HCT116 (cell line): ENCODE measurements at regions not wholly inside any gene's neighbourhood (a gene's known extent, or its start where the extent isn't known, plus 50 kb on each side); places are given as distances from the start of the nearest gene placed in this dataset.

ENCODE experiments used
- ATAC-seq: fragments of 200-7000 bp; cut with Tn5 transposase; 2 replicates; pipeline ENCODE4 v1.9.1; 2020; ENCODE audit warnings: mild to moderate bottlenecking, moderate library complexity
- BruUV-seq: library from RNA; stranded (reverse); fragments of 400-500 nt; replicated peaks from 2 replicates; lab custom pipeline; 2021; lab: Mats Ljungman, UMichigan
- CTCF ChIA-PET: fragments of 300-600 bp; sonication (Branson Sonifier 250); formaldehyde crosslinking; loops from one replicate; lab custom pipeline; 2021; ENCODE audit warnings: antibody characterized with exemption; lab: Charles Lee
- POLR2A ChIA-PET: fragments of 300-600, 350-600 bp; sonication (Branson Sonifier 250); formaldehyde crosslinking; loops from one replicate; lab custom pipeline; 2021; ENCODE audit warnings: antibody characterized with exemption; lab: Charles Lee
- RAD21 ChIA-PET, 2 experiments: fragments of 300-600 bp; sonication (Branson Sonifier 250); formaldehyde crosslinking; loops; one replicate each; lab custom pipeline; 2023; ENCODE audit warnings: low total read pairs in 2 of 2; ENCODE audit not compliant: uncharacterized antibody in 2 of 2, unreplicated experiment in 2 of 2, low non-redundant PET in 1 of 2; lab: Charles Lee
- DNase-seq: peaks from one replicate; pipeline ENCODE4 v3.0.0-alpha.2; 2010; ENCODE audit warnings: low read depth, low spot score
- H2AFZ ChIP-seq: fragments of 200-600 bp; shearing (Covaris generic), sonication (generic); 2 replicates; pipeline ENCODE4 v1.6.1; 2017; ENCODE audit warnings: low read depth, mixed run types, mixed read lengths, antibody characterized with exemption, low read length; ENCODE audit not compliant: poor library complexity, severe bottlenecking
- H3K27ac ChIP-seq: 2 replicates; pipeline ENCODE4 v1.5.1; 2012; ENCODE audit warnings: low read depth, low read length
- H3K27me3 ChIP-seq: fragments of 200-600 bp; sonication (generic); 2 replicates; pipeline ENCODE4 v1.6.1; 2016; ENCODE audit warnings: mixed run types, low read length, mixed read lengths; ENCODE audit not compliant: insufficient read depth
- H3K36me3 ChIP-seq, 2 experiments: fragments of 200-500 bp in 1 of 2; fragments of 200-600 bp in 1 of 2; sonication (Bioruptor generic) in 1 of 2; sonication (generic) in 1 of 2; 2 replicates each; pipeline versions ENCODE4 v1.5.1 to v1.6.1; 2014 to 2016; ENCODE audit warnings: low read length in 2 of 2, inconsistent platforms in 1 of 2, mixed read lengths in 1 of 2, mixed run types in 1 of 2; ENCODE audit not compliant: insufficient read depth in 2 of 2, control insufficient read depth in 1 of 2
- H3K4me1 ChIP-seq, 2 experiments: fragments of 200-600 bp in 1 of 2; sonication (generic) in 1 of 2; 2 replicates each; pipeline versions ENCODE4 v1.5.1 to v1.6.1; 2012 to 2017; ENCODE audit warnings: low read length in 2 of 2, inconsistent platforms in 1 of 2, mild to moderate bottlenecking in 1 of 2, mixed read lengths in 1 of 2, mixed run types in 1 of 2, moderate library complexity in 1 of 2; ENCODE audit not compliant: insufficient read depth in 2 of 2, control insufficient read depth in 1 of 2
- H3K4me2 ChIP-seq: fragments of 200-600 bp; sonication (generic); 2 replicates; pipeline ENCODE4 v1.6.1; 2017; ENCODE audit warnings: mixed run types, low read length, mixed read lengths
- H3K4me3 ChIP-seq, 2 experiments: fragments of 200-600 bp in 1 of 2; sonication (generic) in 1 of 2; replicated peaks in 1 of 2; 2 replicates each; pipeline ENCODE4 v1.5.1; 2011 to 2016; ENCODE audit warnings: low read length in 2 of 2, control low read depth in 1 of 2, low read depth in 1 of 2, mild to moderate bottlenecking in 1 of 2, mixed read lengths in 1 of 2, mixed run types in 1 of 2
- H3K79me2 ChIP-seq: fragments of 200-600 bp; sonication (generic); 2 replicates; pipeline ENCODE4 v1.6.1; 2017; ENCODE audit warnings: mild to moderate bottlenecking, mixed run types, low read length, moderate library complexity, mixed read lengths; ENCODE audit not compliant: insufficient read depth
- H3K9ac ChIP-seq: fragments of 200-600 bp; sonication (generic); 2 replicates; pipeline ENCODE4 v1.6.1; 2016; ENCODE audit warnings: low read length, mixed read lengths
- H3K9me2 ChIP-seq: fragments of 200-600 bp; sonication (generic), shearing (Covaris generic); 2 replicates; pipeline ENCODE4 v1.6.1; 2017; ENCODE audit warnings: mixed run types, mild to moderate bottlenecking, moderate library complexity; ENCODE audit not compliant: insufficient read depth
- H3K9me3 ChIP-seq, 2 experiments: fragments of 200-500 bp in 1 of 2; fragments of 200-600 bp in 1 of 2; sonication (Bioruptor generic) in 1 of 2; sonication (generic) in 1 of 2; 2 replicates each; pipeline ENCODE4 v1.6.1; 2014 to 2017; ENCODE audit warnings: low read length in 2 of 2, mixed read lengths in 2 of 2, inconsistent platforms in 1 of 2, low read depth in 1 of 2, mild to moderate bottlenecking in 1 of 2, mixed run types in 1 of 2, moderate library complexity in 1 of 2; ENCODE audit not compliant: control insufficient read depth in 1 of 2, insufficient read depth in 1 of 2
- H4K20me1 ChIP-seq: fragments of 200-600 bp; sonication (generic), shearing (Covaris generic); 2 replicates; pipeline ENCODE4 v1.6.1; 2017; ENCODE audit warnings: mixed run types, mild to moderate bottlenecking, moderate library complexity; ENCODE audit not compliant: insufficient read depth
- CBX3 ChIP-seq: IDR thresholded peaks from 2 replicates; pipeline ENCODE4 v1.6.1; 2012; ENCODE audit warnings: low read depth
- CEBPB ChIP-seq: IDR thresholded peaks from 2 replicates; pipeline ENCODE4 v1.6.1; 2012; ENCODE audit warnings: low read depth
- ELF1 ChIP-seq: IDR thresholded peaks from 2 replicates; pipeline ENCODE4 v1.6.1; 2012; ENCODE audit warnings: low read depth, borderline replicate concordance
- EZH2 ChIP-seq: fragments of 200-600 bp; sonication (generic); IDR thresholded peaks from 2 replicates; pipeline ENCODE4 v1.6.1; 2017; ENCODE audit warnings: antibody characterized with exemption, mixed run types
- FOSL1 ChIP-seq: IDR thresholded peaks from 2 replicates; pipeline ENCODE4 v1.6.1; 2012; ENCODE audit warnings: low read depth
- JUND ChIP-seq: IDR thresholded peaks from 2 replicates; pipeline ENCODE4 v1.6.1; 2012
- POLR2A ChIP-seq: IDR thresholded peaks from 2 replicates; pipeline ENCODE4 v1.7.0; 2011; ENCODE audit warnings: borderline replicate concordance; ENCODE audit not compliant: insufficient read depth, insufficient read length; ENCODE audit errors: extremely low read depth
- POLR2AphosphoS5 ChIP-seq: IDR thresholded peaks from 2 replicates; pipeline ENCODE4 v1.6.1; 2011; ENCODE audit warnings: mild to moderate bottlenecking, low read depth, low read length, moderate library complexity
- RAD21 ChIP-seq: IDR thresholded peaks from 2 replicates; pipeline ENCODE4 v1.6.1; 2012; ENCODE audit warnings: low read depth, mild to moderate bottlenecking
- SRF ChIP-seq: IDR thresholded peaks from 2 replicates; pipeline ENCODE4 v1.6.1; 2012; ENCODE audit warnings: low read depth
- TCF7L2 ChIP-seq: IDR thresholded peaks from 2 replicates; pipeline ENCODE4 v1.7.0; 2011; ENCODE audit warnings: borderline replicate concordance, inconsistent platforms; ENCODE audit not compliant: insufficient read depth, insufficient read length; ENCODE audit errors: extremely low read depth
- YY1 ChIP-seq: IDR thresholded peaks from 2 replicates; pipeline ENCODE4 v1.6.1; 2011; ENCODE audit warnings: low read length, low read depth, moderate library complexity, mild to moderate bottlenecking; ENCODE audit not compliant: insufficient replicate concordance; ENCODE audit errors: extremely low read depth
- ZFX ChIP-seq: fragments of 450-650 bp; IDR thresholded peaks from 2 replicates; pipeline ENCODE4 v1.6.1; 2017
- ZNF274 ChIP-seq: fragments of 200-500 bp; sonication (Bioruptor generic); IDR thresholded peaks from 2 replicates; pipeline ENCODE4 v1.6.1; 2014; ENCODE audit warnings: mild to moderate bottlenecking, low read depth, low read length, inconsistent platforms
- intact Hi-C: fragments of 100-400 bp; cut with micrococcal nuclease; formaldehyde crosslinking; loops from 2 replicates; pipeline ENCODE4 v1.10.0; 2022
- TF ChIP-seq, protein P1 (sequence below): IDR thresholded peaks from 2 replicates; pipeline ENCODE4 v1.6.1; 2012
- TF ChIP-seq, protein P2 (sequence below), 3 experiments: fragments of 200-600 bp in 1 of 3; sonication (generic) in 1 of 3; IDR thresholded peaks in 2 of 3; conservative IDR thresholded peaks in 1 of 3; 2 replicates each; pipeline ENCODE4 v1.5.1; 2012 to 2017; ENCODE audit warnings: low read depth in 2 of 3, low read length in 2 of 3, antibody characterized with exemption in 1 of 3, borderline replicate concordance in 1 of 3, control low read depth in 1 of 3, mild to moderate bottlenecking in 1 of 3, mixed read lengths in 1 of 3, mixed run types in 1 of 3, moderate library complexity in 1 of 3; ENCODE audit not compliant: insufficient read depth in 1 of 3
- TF ChIP-seq, protein P3 (sequence below): IDR thresholded peaks from 2 replicates; pipeline ENCODE4 v1.6.1; 2012; ENCODE audit warnings: low read depth
- TF ChIP-seq, protein P4 (sequence below): IDR thresholded peaks from 2 replicates; pipeline ENCODE4 v1.6.1; 2012

DNA sequence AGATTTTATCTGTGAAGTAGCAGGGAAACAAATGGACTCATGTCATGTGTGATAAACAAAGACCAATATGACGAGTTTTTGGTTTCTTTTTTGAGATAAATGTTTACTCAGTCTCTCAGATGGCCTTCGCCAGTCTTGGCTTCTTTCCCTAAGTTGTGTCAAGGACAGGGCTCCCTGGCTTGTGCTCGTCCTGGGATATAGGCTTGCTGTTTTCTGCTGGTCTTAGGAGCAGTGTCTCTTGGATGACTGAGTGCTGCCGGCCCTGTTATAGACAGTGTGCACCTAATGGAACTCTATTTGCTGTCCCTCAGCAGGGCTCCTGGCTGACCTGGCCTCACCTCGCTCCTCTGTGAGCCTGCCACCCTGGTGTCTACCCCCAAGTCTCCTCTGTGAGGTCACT is 324.1 kb upstream of the SYNCRIP start (continued):
- TF ChIP-seq, protein P1, sequence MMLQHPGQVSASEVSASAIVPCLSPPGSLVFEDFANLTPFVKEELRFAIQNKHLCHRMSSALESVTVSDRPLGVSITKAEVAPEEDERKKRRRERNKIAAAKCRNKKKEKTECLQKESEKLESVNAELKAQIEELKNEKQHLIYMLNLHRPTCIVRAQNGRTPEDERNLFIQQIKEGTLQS, result no peak
- TF ChIP-seq POLR2AphosphoS5 (no peak), ZNF274 (no peak), JUND (no peak)

DNA sequence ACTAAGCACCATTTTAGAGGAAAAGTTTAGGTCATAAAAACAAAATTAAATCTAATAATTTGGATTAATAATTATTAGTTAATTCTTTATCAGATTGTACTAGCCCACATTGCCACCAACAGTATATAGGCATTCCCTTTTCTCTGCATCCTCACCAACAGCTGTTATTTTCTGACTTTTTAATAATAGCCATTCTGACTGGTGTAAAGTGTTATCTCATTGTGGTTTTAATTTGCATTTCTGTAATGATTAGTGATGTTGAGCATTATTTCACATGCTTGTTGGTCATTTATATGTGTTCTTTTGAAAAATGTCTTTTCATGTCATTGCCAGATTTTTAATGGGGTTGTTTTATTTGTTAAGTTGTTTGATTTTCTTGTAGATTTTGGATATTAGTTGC is 319.1 kb upstream of the SYNCRIP start:
- Histone ChIP-seq H3K9me3 (no peaks in the 10 kb centered on the region), H4K20me1 (no peaks in the 10 kb centered on the region), H3K9ac (no peak overlapping the region), H3K79me2 (no peaks in the 10 kb centered on the region), H3K4me1 (no peaks in the 10 kb centered on the region), H3K36me3 (no peaks in the 10 kb centered on the region), H3K9me2 (no peaks in the 10 kb centered on the region)
- no peak for DNase-seq
- TF ChIP-seq ELF1, result no peak
- TF ChIP-seq, protein P2, sequence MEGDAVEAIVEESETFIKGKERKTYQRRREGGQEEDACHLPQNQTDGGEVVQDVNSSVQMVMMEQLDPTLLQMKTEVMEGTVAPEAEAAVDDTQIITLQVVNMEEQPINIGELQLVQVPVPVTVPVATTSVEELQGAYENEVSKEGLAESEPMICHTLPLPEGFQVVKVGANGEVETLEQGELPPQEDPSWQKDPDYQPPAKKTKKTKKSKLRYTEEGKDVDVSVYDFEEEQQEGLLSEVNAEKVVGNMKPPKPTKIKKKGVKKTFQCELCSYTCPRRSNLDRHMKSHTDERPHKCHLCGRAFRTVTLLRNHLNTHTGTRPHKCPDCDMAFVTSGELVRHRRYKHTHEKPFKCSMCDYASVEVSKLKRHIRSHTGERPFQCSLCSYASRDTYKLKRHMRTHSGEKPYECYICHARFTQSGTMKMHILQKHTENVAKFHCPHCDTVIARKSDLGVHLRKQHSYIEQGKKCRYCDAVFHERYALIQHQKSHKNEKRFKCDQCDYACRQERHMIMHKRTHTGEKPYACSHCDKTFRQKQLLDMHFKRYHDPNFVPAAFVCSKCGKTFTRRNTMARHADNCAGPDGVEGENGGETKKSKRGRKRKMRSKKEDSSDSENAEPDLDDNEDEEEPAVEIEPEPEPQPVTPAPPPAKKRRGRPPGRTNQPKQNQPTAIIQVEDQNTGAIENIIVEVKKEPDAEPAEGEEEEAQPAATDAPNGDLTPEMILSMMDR (IDR thresholded peaks at IDR 0.05 in 2 of 3, conservative IDR thresholded peaks at IDR 0.05 in 1 of 3; ENCODE audit: borderline replicate concordance in 1 of 3, insufficient read depth in 1 of 3, low read depth in 2 of 3, low read length in 2 of 3), result no peak
- no peak for TF ChIP-seq RAD21
- no peak for TF ChIP-seq ZFX
- no peak for TF ChIP-seq CEBPB
- TF ChIP-seq POLR2AphosphoS5, result no peak
- no peak for TF ChIP-seq YY1
- TF ChIP-seq SRF, result no peak
- TF ChIP-seq EZH2, result no peak
- no peak for TF ChIP-seq CBX3
- TF ChIP-seq, protein P3, sequence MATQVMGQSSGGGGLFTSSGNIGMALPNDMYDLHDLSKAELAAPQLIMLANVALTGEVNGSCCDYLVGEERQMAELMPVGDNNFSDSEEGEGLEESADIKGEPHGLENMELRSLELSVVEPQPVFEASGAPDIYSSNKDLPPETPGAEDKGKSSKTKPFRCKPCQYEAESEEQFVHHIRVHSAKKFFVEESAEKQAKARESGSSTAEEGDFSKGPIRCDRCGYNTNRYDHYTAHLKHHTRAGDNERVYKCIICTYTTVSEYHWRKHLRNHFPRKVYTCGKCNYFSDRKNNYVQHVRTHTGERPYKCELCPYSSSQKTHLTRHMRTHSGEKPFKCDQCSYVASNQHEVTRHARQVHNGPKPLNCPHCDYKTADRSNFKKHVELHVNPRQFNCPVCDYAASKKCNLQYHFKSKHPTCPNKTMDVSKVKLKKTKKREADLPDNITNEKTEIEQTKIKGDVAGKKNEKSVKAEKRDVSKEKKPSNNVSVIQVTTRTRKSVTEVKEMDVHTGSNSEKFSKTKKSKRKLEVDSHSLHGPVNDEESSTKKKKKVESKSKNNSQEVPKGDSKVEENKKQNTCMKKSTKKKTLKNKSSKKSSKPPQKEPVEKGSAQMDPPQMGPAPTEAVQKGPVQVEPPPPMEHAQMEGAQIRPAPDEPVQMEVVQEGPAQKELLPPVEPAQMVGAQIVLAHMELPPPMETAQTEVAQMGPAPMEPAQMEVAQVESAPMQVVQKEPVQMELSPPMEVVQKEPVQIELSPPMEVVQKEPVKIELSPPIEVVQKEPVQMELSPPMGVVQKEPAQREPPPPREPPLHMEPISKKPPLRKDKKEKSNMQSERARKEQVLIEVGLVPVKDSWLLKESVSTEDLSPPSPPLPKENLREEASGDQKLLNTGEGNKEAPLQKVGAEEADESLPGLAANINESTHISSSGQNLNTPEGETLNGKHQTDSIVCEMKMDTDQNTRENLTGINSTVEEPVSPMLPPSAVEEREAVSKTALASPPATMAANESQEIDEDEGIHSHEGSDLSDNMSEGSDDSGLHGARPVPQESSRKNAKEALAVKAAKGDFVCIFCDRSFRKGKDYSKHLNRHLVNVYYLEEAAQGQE, result no peak
- TF ChIP-seq JUND, result no peak
- TF ChIP-seq POLR2A, result no peak
- TF ChIP-seq FOSL1, result no peak
- TF ChIP-seq, protein P4, sequence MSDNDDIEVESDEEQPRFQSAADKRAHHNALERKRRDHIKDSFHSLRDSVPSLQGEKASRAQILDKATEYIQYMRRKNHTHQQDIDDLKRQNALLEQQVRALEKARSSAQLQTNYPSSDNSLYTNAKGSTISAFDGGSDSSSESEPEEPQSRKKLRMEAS, result no peak
- no peak for TF ChIP-seq ZNF274
- TF ChIP-seq TCF7L2, result no peak
- TF ChIP-seq, all 23 proteins: peak for 0
- no TSS peak for BruUV-seq
- intact Hi-C loops, result no loop called here
- Histone ChIP-seq H2AFZ (no peak overlapping the region), H3K4me2 (no peak overlapping the region), H3K27ac (no peak overlapping the region), H3K4me3 (no peak overlapping the region), H3K27me3 (peaks cover 12% of the 10 kb centered on the region; the same call in 1 of the 2 replicates)
- ATAC-seq, result no peak
- CTCF ChIA-PET, result no interaction called here
- POLR2A ChIA-PET, result no interaction called here
- RAD21 ChIA-PET, result no interaction called here
